ENCODE measurements at regions not wholly inside any gene's neighbourhood (a gene's known extent, or its start where the extent isn't known, plus 50 kb on each side); places are given as distances from the start of the nearest gene placed in this dataset.

GRCh38 chrX:39938466-39938865 lies 159.3 kb downstream of the BCOR start:
- no peak for TF ChIP-seq CTCF (IDR thresholded peaks at IDR 0.05; ENCODE audit: poor library complexity, severe bottlenecking)
- TF ChIP-seq EP300 (conservative IDR thresholded peaks at IDR 0.05; ENCODE audit: poor library complexity, severe bottlenecking) = no peak
- no peak for TF ChIP-seq POLR2AphosphoS5 (IDR thresholded peaks at IDR 0.05)
- TF ChIP-seq TAF1 (IDR thresholded peaks at IDR 0.05; ENCODE audit: low read depth) = no peak
- TF ChIP-seq, protein P1, sequence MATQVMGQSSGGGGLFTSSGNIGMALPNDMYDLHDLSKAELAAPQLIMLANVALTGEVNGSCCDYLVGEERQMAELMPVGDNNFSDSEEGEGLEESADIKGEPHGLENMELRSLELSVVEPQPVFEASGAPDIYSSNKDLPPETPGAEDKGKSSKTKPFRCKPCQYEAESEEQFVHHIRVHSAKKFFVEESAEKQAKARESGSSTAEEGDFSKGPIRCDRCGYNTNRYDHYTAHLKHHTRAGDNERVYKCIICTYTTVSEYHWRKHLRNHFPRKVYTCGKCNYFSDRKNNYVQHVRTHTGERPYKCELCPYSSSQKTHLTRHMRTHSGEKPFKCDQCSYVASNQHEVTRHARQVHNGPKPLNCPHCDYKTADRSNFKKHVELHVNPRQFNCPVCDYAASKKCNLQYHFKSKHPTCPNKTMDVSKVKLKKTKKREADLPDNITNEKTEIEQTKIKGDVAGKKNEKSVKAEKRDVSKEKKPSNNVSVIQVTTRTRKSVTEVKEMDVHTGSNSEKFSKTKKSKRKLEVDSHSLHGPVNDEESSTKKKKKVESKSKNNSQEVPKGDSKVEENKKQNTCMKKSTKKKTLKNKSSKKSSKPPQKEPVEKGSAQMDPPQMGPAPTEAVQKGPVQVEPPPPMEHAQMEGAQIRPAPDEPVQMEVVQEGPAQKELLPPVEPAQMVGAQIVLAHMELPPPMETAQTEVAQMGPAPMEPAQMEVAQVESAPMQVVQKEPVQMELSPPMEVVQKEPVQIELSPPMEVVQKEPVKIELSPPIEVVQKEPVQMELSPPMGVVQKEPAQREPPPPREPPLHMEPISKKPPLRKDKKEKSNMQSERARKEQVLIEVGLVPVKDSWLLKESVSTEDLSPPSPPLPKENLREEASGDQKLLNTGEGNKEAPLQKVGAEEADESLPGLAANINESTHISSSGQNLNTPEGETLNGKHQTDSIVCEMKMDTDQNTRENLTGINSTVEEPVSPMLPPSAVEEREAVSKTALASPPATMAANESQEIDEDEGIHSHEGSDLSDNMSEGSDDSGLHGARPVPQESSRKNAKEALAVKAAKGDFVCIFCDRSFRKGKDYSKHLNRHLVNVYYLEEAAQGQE (IDR thresholded peaks at IDR 0.05; ENCODE audit: borderline replicate concordance) = no peak
- TF ChIP-seq SMC3 (conservative IDR thresholded peaks at IDR 0.05; ENCODE audit: poor library complexity) = no peak
